IPS DF 4.7 (cell line): ENCODE measurements at regions not wholly inside any gene's neighbourhood (a gene's known extent, or its start where the extent isn't known, plus 50 kb on each side); places are given as distances from the start of the nearest gene placed in this dataset.
"Not testable (repeated sequence)": the region's sequence is repeated elsewhere in the genome, so short reads cannot be mapped to it uniquely, and the experiment has no call there.

Experiments
- DNase-seq: peaks from one replicate; pipeline ENCODE4 v3.0.0-alpha.2; 2013; ENCODE audit warnings: low spot score; ENCODE audit errors: extremely low read depth

DNA sequence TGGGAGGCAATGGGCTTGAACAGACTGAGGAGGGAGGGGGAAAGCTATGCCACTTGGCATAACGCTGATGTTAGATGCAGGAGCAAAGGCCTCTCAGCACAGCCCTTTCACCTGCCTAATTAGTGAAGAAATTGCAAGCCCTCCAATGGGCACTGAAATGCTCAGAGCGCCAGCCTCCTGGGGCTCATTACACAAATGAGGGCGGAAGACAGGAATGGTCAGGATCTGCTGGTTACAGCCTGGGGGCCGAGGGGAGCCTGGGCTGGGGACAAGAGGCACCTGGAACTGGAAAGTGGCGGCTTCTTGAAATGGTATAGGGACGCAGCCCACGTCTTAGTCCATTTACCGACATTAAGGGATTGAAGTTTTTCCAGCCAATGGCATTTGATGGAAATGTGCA, 50.2 kb upstream of the PLET1 start:
- no peak for DNase-seq

- no peak for DNase-seq
These were observed 54.5 kb upstream of the PLET1 start for GRCh38 chr11:112315057-112315720.

DNA sequence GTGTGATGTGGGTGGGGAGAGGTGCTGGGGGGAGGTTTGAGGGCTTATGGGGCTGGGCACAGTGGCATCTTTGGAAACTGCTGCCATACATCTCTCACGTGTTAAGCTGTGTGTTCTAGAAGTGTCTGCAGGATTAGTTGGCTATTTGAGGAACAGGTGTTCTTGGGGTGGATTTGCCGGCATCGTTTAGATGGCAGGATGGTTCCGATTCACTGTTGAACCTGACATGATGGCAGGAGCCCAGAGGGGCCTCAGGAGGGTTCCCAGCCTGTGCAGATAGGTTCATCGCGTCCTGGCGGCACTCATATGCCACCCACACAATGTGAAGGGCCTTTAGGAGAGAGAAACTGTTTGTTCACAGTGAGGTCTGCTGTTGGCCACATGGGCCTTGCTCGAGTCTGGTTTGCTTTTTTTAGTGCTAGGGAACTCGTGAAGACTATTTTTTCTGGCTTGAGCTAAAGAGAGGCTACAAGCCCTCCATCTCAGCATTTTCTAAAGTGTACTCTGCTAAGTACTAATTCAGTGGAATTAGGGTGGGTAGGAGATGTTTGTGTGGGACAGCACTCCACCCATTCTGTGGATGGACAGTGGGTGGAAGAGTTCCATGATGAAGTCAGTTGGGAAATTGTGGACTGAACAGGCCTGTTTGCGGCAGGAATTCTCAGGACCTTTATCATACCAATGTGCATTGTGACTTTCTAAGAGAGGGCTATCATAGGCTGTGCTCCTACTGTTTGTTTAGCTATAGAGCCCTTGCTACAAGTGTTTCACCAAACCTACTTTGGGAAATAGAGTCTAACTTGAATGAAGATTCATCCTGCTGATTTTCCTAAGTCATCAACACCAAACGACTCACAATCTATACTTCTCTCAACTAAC, 55.4 kb upstream of the PLET1 start:
- DNase-seq = no peak

- no peak for DNase-seq
These were observed 56.3 kb upstream of the PLET1 start for GRCh38 chr11:112316971-112317370.

- DNase-seq = no peak
These were observed 57.5 kb upstream of the PLET1 start for GRCh38 chr11:112318184-112318591.

DNA sequence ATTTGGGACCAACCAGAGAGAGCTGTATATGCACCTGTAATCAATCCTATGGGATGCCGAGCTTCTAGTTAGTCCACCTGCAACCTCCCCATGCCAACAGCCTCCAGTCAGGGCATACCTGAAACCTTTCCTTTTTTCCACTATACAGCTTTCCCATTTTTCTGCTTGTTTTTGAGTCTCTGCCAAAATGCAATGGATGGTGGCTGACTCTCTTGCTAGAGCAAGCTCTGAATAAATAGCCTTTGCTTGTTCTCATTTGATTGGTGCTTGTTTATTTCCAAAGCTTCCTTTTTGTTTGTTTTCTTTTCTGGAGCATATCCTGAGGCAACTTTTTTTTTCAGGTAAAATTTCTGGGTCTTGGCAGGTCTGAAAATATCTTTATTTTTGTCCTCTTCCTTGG, 58.0 kb upstream of the PLET1 start:
- no peak for DNase-seq

GRCh38 chr11:112320668-112321067, 60.0 kb upstream of the PLET1 start:
- DNase-seq = no peak

DNA sequence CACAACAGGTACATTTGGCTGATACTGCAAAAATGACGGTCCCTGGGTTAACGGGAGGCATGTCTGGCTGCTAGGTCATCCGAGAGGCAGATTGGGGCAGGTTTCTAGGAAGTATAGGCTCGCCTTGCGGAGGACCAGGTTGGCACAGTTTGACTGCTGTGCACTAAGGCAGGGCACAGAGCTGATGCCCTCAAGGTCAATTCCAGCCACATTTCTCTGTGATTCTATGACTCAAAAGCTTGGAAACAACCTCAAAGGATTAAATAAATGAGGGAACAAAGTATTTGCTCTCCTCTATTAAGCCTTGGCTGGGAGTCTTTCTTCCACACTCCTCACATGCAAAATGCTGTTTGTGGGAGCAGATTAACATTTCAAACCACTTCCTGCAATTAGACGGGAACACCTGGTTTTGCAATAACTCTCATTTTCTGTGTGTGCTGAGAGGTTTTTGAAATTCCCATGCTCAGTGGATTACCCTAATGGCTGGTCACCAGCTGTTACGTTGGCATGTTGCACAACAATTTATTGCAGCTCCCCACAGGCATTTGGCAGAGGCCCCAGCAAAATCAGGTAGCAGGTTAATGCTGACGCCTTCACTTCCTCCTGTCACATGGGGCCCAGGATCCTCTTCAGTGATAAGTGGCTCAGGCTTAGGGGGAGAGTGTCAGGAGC, 61.0 kb upstream of the PLET1 start:
- DNase-seq = no peak

GRCh38 chr11:112322173-112322790, 61.6 kb upstream of the PLET1 start:
- no peak for DNase-seq

DNA sequence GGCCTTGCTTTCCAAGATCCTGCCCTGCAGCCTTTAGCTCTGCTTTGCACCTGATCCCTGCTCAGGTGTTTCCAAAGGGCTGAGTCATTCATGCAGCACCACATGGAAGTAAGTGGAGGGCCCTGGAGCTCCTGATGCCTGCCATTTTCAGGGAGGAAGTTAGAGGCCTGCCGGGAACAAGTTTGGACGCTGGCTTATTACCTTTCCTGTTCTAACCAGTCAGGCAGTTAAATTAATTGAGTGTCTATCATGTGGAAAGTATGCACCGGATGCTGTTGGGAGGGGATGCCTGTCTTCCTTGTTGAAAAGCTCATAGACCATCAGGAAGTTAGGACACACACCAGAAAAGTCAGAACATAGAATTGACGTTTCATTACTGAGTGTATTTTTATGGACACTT, 73.7 kb upstream of the PLET1 start:
- DNase-seq = no peak

GRCh38 chr11:112336356-112336886, 75.8 kb upstream of the PLET1 start:
- DNase-seq = no peak

GRCh38 chr11:112339566-112339965, 78.9 kb upstream of the PLET1 start:
- DNase-seq = no peak

DNA sequence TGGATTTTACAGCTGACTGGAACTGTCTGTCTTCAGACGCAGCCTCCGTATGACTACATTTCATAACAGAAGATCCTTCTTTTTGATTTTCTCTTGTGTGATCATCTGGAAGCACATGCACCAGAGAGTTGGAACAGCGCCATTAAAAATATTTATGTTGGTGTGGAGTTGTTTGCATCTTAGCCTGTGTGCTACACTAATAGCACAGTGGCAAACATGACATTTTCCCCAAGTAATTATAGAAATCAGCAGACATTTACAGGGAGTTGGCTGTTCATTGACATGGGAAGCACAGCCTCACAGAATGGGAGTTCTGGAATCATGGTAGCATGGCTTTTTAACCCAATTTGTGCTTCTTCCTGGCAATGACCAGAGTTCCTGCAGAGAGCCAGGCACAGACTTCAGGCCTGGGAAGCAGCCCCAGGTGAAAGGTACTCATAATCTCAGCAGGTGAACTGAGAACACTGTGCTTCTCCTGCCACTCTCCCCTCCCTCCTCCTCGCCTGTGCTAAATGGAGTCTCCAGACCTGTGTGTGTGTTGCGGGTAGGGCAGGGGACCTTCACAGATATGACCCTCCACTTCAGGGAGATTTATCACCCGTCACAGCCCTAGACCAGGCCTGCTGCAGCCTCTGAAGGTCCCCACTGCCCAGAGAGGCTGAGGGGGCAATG, 82.8 kb upstream of the PLET1 start:
- no peak for DNase-seq

DNA sequence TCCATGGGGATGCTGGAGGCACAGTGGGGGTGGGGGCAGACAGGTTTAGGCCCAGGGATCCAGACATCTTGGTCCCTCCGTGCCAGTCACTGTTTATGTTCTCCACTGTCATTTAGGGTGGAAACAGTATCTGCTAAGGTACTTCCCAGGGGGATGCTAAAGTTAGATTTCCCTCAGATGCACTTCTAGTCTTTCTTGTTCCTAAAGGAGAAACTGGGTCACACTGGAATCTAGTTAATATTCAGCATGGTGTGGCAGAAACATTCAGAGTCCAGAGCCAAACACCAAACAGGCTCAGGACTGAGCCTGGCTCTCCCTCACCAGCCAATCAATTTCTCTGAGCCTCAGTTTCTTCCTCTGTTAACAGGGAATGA, 83.4 kb upstream of the PLET1 start:
- no peak for DNase-seq

GRCh38 chr11:112345166-112345565, 84.5 kb upstream of the PLET1 start:
- no peak for DNase-seq

- DNase-seq = no peak
These were observed 85.0 kb upstream of the PLET1 start for GRCh38 chr11:112345706-112346105.

GRCh38 chr11:112346586-112346985, 85.9 kb upstream of the PLET1 start:
- DNase-seq = no peak

- no peak for DNase-seq
These were observed 87.9 kb upstream of the PLET1 start for GRCh38 chr11:112348480-112349029.

GRCh38 chr11:112351423-112351822, 90.8 kb upstream of the PLET1 start:
- DNase-seq = not testable (repeated sequence)

GRCh38 chr11:112352907-112353306, 92.2 kb upstream of the PLET1 start:
- no peak for DNase-seq

DNA sequence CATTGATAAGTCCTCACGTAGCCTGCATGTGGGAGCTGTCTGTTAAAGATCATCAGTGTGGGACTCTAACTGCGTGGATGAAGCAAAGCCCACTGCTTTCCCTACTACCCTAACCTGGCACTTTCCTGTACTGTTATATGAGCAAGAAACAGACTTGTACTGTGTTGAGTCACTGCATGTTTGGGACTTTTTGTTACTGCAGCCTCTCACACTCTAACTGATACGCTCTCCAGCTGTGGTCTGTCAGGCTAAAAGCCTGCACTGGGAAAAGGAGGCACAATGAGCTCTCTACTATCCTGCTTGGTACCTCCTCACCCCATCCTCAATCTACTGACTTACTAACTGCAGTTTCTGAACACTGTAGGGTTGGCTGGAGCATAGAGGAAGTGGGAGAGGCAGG, 93.7 kb upstream of the PLET1 start:
- DNase-seq = no peak
